ENCODE measurements at regions not wholly inside any gene's neighbourhood (a gene's known extent, or its start where the extent isn't known, plus 50 kb on each side); places are given as distances from the start of the nearest gene placed in this dataset.

DNA sequence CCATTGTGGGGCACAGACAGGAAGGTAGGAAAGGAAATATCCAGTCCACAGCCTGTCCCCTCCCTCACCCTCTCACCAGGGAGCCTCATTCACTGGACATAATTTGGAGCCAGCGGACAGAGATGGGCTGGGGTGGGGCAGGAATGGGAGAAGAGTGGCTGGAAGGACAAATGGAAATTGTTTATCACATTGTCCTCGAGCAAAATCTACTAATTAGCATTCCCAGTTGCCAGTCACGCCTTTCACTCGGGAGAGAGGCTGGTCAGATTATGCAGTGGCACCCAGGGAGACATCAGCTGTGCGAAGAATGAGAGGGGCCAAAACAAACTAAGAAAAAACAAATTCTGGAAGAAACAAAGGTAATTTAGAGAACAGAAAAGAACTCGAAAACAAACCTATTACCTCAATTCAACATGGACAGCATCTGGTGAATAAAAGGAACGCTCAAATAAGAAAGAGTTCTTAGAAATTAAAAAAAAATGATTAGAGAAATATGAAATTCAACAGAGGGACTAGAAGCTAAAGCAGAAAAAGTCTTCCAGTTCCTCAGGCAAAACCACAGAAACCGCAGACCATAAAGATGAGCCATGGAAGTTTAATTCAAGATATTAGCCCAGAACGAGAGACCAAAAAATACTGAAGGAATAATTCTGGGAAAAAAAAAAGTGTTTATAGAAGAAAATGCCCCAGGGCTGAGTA is 108.5 kb upstream of the RALGAPA2 start:
- TF ChIP-seq, protein P1, sequence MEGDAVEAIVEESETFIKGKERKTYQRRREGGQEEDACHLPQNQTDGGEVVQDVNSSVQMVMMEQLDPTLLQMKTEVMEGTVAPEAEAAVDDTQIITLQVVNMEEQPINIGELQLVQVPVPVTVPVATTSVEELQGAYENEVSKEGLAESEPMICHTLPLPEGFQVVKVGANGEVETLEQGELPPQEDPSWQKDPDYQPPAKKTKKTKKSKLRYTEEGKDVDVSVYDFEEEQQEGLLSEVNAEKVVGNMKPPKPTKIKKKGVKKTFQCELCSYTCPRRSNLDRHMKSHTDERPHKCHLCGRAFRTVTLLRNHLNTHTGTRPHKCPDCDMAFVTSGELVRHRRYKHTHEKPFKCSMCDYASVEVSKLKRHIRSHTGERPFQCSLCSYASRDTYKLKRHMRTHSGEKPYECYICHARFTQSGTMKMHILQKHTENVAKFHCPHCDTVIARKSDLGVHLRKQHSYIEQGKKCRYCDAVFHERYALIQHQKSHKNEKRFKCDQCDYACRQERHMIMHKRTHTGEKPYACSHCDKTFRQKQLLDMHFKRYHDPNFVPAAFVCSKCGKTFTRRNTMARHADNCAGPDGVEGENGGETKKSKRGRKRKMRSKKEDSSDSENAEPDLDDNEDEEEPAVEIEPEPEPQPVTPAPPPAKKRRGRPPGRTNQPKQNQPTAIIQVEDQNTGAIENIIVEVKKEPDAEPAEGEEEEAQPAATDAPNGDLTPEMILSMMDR (IDR thresholded peaks at IDR 0.05; ENCODE audit: poor library complexity, severe bottlenecking) = no peak
- no peak for TF ChIP-seq MXI1 (conservative IDR thresholded peaks at IDR 0.05; ENCODE audit: poor library complexity, severe bottlenecking)
